HL-60 (cell line): ENCODE measurements at regions not wholly inside any gene's neighbourhood (a gene's known extent, or its start where the extent isn't known, plus 50 kb on each side); places are given as distances from the start of the nearest gene placed in this dataset.

Experiments
- DNase-seq, 2 experiments: peaks; one replicate each; pipeline ENCODE4 v3.0.0-alpha.2; 2010 to 2020; ENCODE audit warnings: low read depth in 1 of 2, low spot score in 1 of 2
- H3K27ac ChIP-seq: fragments of 250-450 bp; sonication (Bioruptor Pico); replicated peaks from 2 replicates; pipeline ENCODE4 v1.5.1; 2020; ENCODE audit warnings: mild to moderate bottlenecking, moderate library complexity
- H3K27me3 ChIP-seq: fragments of 250-450 bp; sonication (Bioruptor Pico); 2 replicates; pipeline ENCODE4 v1.5.1; 2021; ENCODE audit warnings: mild to moderate bottlenecking, moderate library complexity; ENCODE audit not compliant: insufficient read depth, poor library complexity, severe bottlenecking
- H3K4me3 ChIP-seq: replicated peaks from 2 replicates; pipeline ENCODE4 v1.5.1; 2011; ENCODE audit warnings: mild to moderate bottlenecking, control low read depth, low read length; ENCODE audit not compliant: insufficient read depth
- CTCF ChIP-seq: IDR thresholded peaks from one replicate; pipeline ENCODE4 v1.5.1; 2011; ENCODE audit warnings: low read length, control low read depth, inconsistent platforms; ENCODE audit not compliant: insufficient read depth
- GABPA ChIP-seq: IDR thresholded peaks from 2 replicates; pipeline ENCODE4 v1.6.1; 2012; ENCODE audit warnings: low read depth
- POLR2AphosphoS5 ChIP-seq: IDR thresholded peaks from 2 replicates; pipeline ENCODE4 v1.6.1; 2012; ENCODE audit warnings: low read depth
- REST ChIP-seq: IDR thresholded peaks from 2 replicates; pipeline ENCODE4 v1.6.1; 2012; ENCODE audit warnings: low read depth; ENCODE audit not compliant: insufficient replicate concordance
- SPI1 ChIP-seq: IDR thresholded peaks from 2 replicates; pipeline ENCODE4 v1.6.1; 2012; ENCODE audit warnings: low read depth, mild to moderate bottlenecking, borderline replicate concordance

GRCh38 chr4:110998320-110998719 is 375.4 kb upstream of the PITX2 start:
- Histone ChIP-seq H3K27ac (no peak overlapping the region), H3K4me3 (no peak overlapping the region), H3K27me3 (no peaks in the 10 kb centered on the region)
- DNase-seq: no peak
- TF ChIP-seq CTCF (no peak), REST (no peak), GABPA (no peak), SPI1 (no peak), POLR2AphosphoS5 (no peak)

- TF ChIP-seq GABPA (no peak), CTCF (no peak), POLR2AphosphoS5 (no peak), SPI1 (no peak)
- H3K4me3 ChIP-seq: no peak overlapping the region
- no peak for DNase-seq
- H3K27ac ChIP-seq: no peak overlapping the region
- no peaks in the 10 kb centered on the region for H3K27me3 ChIP-seq
These were observed 388.6 kb upstream of the PITX2 start for GRCh38 chr4:111011458-111011857.

- Histone ChIP-seq H3K4me3 (no peak overlapping the region), H3K27me3 (no peaks in the 10 kb centered on the region), H3K27ac (no peak overlapping the region)
- DNase-seq: no peak
- no peak for TF ChIP-seq POLR2AphosphoS5
- TF ChIP-seq CTCF: no peak
- no peak for TF ChIP-seq REST
- TF ChIP-seq SPI1: no peak
- no peak for TF ChIP-seq GABPA
These were observed 391.0 kb upstream of the PITX2 start for GRCh38 chr4:111013846-111014245.

- TF ChIP-seq POLR2AphosphoS5 (no peak), REST (no peak), GABPA (no peak), CTCF (no peak), SPI1 (no peak)
- Histone ChIP-seq H3K4me3 (no peak overlapping the region), H3K27me3 (no peaks in the 10 kb centered on the region), H3K27ac (no peak overlapping the region)
- DNase-seq: no peak
These were observed 391.7 kb upstream of the PITX2 start for GRCh38 chr4:111014537-111014936.
